RWPE2 (cell line): ENCODE measurements at regions not wholly inside any gene's neighbourhood (a gene's known extent, or its start where the extent isn't known, plus 50 kb on each side); places are given as distances from the start of the nearest gene placed in this dataset.

Source experiments
- ATAC-seq: fragments of 200-7000 bp; cut with Tn5 transposase; 3 replicates; pipeline ENCODE4 v1.9.1; 2021; ENCODE audit warnings: low read depth
- DNase-seq: peaks from one replicate; pipeline ENCODE4 v3.0.0-alpha.2; 2020; ENCODE audit warnings: low spot score
- H3K27ac ChIP-seq: fragments of 450-650 bp; 2 replicates; pipeline ENCODE4 v1.5.1; 2017; ENCODE audit warnings: mild to moderate bottlenecking; ENCODE audit not compliant: poor library complexity, severe bottlenecking
- H3K27me3 ChIP-seq: fragments of 250-450 bp; sonication (Bioruptor Pico); 2 replicates; pipeline ENCODE4 v1.5.1; 2021; ENCODE audit warnings: mild to moderate bottlenecking, moderate library complexity; ENCODE audit not compliant: insufficient read depth, poor library complexity, severe bottlenecking
- H3K36me3 ChIP-seq: fragments of 250-450 bp; sonication (Bioruptor Pico); 2 replicates; pipeline ENCODE4 v1.5.1; 2020; ENCODE audit warnings: low read depth, mild to moderate bottlenecking, moderate library complexity
- H3K4me1 ChIP-seq: fragments of 250-450 bp; sonication (Bioruptor Pico); 2 replicates; pipeline ENCODE4 v1.5.1; 2021; ENCODE audit warnings: mild to moderate bottlenecking, moderate library complexity; ENCODE audit not compliant: insufficient read depth, poor library complexity, severe bottlenecking
- H3K4me3 ChIP-seq: fragments of 250-450 bp; sonication (Bioruptor Pico); 2 replicates; pipeline ENCODE4 v1.5.1; 2021; ENCODE audit warnings: mild to moderate bottlenecking, moderate library complexity; ENCODE audit not compliant: severe bottlenecking
- H3K9me3 ChIP-seq: fragments of 250-450 bp; sonication (Bioruptor Pico); 2 replicates; pipeline ENCODE4 v1.5.1; 2021; ENCODE audit warnings: mild to moderate bottlenecking, moderate library complexity; ENCODE audit not compliant: severe bottlenecking
- CTCF ChIP-seq: fragments of 450-650 bp; IDR thresholded peaks from one replicate; pipeline ENCODE4 v1.5.1; 2017; ENCODE audit warnings: mild to moderate bottlenecking, moderate library complexity; ENCODE audit not compliant: poor library complexity, severe bottlenecking

GRCh38 chr16:59170099-59170712, 436.1 kb upstream of the GOT2 start:
- DNase-seq (no peak), ATAC-seq (no peak)
- peaks cover 2% of the 10 kb centered on the region for H3K9me3 ChIP-seq
- H3K4me3 ChIP-seq = no peak overlapping the region
- no peaks in the 10 kb centered on the region for H3K4me1 ChIP-seq
- 0 out of 2 replicates have a peak, but pooled peaks cover 3% of the 10 kb centered on the region for H3K36me3 ChIP-seq
- no peak overlapping the region for H3K27ac ChIP-seq
- no peak for TF ChIP-seq CTCF
- H3K27me3 ChIP-seq = peaks cover 24% of the 10 kb centered on the region

GRCh38 chr16:59169168-59169567, 435.1 kb upstream of the GOT2 start:
- Histone ChIP-seq H3K4me3 (no peak overlapping the region), H3K9me3 (peaks cover 2% of the 10 kb centered on the region), H3K27ac (no peak overlapping the region), H3K4me1 (no peaks in the 10 kb centered on the region), H3K27me3 (peaks cover 28% of the 10 kb centered on the region), H3K36me3 (0 out of 2 replicates have a peak, but pooled peaks cover 3% of the 10 kb centered on the region)
- no peak for ATAC-seq
- no peak for TF ChIP-seq CTCF
- no peak for DNase-seq

- H3K27ac ChIP-seq = no peak overlapping the region
Observed at GRCh38 chr16:59168461-59169114, 434.5 kb upstream of the GOT2 start.

GRCh38 chr16:59164461-59164860, 430.3 kb upstream of the GOT2 start:
- H3K36me3 ChIP-seq = no peaks in the 10 kb centered on the region
- H3K27ac ChIP-seq = no peak overlapping the region
- H3K4me3 ChIP-seq = no peak overlapping the region
- DNase-seq (no peak), ATAC-seq (no peak)
- H3K4me1 ChIP-seq = no peaks in the 10 kb centered on the region
- no peak for TF ChIP-seq CTCF
- no peaks in the 10 kb centered on the region for H3K9me3 ChIP-seq
- H3K27me3 ChIP-seq = peaks cover 3% of the 10 kb centered on the region

More at GRCh38 chr16:59168461-59169114, 434.5 kb upstream of the GOT2 start:
- no peak for ATAC-seq
- DNase-seq = no peak
- TF ChIP-seq CTCF = no peak
- H3K36me3 ChIP-seq = 0 out of 2 replicates have a peak, but pooled peaks cover 3% of the 10 kb centered on the region
- H3K4me3 ChIP-seq = no peak overlapping the region
- peaks cover 28% of the 10 kb centered on the region for H3K27me3 ChIP-seq
- peaks cover 2% of the 10 kb centered on the region for H3K9me3 ChIP-seq
- H3K4me1 ChIP-seq = no peaks in the 10 kb centered on the region

- DNase-seq (no peak), ATAC-seq (no peak)
- Histone ChIP-seq H3K27ac (no peak overlapping the region), H3K36me3 (no peaks in the 10 kb centered on the region), H3K27me3 (peaks cover 9% of the 10 kb centered on the region), H3K4me3 (no peak overlapping the region), H3K9me3 (no peaks in the 10 kb centered on the region), H3K4me1 (no peaks in the 10 kb centered on the region)
- TF ChIP-seq CTCF = no peak
Observed at GRCh38 chr16:59163371-59164055, 429.4 kb upstream of the GOT2 start.
